ENCODE measurements at regions not wholly inside any gene's neighbourhood (a gene's known extent, or its start where the extent isn't known, plus 50 kb on each side); places are given as distances from the start of the nearest gene placed in this dataset.

DNA sequence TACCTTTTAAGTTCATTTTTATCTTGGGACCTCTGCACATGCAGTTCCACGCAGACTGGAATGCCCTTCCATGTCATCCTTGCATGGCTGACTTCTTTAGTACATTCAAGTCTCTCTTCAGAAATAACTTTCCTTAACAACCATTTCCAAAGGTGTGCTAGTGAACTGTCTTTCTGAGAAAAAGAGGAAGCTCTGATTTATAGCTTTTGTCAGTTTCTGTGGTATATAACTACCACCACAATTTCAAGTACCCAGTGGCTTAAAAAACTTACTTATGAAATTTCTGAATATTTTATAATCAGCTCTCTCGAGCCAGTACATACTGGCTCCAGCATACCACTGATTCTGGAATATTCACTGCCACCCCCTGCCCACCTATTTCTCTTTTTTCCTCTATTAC lies 1613.8 kb downstream of the MAT2B start:
- no peak for DNase-seq (ENCODE audit: low spot score)

GRCh38 chr5:165126598-165126997 lies 1621.2 kb downstream of the MAT2B start:
- DNase-seq (ENCODE audit: low spot score): no peak

- no peak for DNase-seq (ENCODE audit: low spot score)
Observed at GRCh38 chr5:165127941-165128340, 1622.5 kb downstream of the MAT2B start.

DNA sequence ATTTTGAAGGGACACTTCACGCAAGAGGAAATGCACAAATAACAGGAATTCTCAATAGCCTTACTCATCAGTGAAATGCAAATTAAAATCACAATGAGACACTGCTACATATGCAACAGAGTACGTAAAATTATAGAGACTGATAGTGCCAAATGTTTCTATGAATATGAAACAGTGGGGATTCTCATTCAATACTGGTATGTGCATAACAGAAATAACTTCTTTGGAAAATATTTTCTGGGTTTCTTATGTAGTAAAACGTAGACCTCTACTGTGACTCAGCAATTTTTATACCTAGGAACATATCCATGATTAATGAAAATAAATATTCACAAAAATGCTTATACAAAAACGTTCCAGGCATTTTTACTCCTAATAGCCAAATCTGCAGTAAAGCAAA lies 1625.2 kb downstream of the MAT2B start:
- no peak for DNase-seq (ENCODE audit: low spot score)

DNA sequence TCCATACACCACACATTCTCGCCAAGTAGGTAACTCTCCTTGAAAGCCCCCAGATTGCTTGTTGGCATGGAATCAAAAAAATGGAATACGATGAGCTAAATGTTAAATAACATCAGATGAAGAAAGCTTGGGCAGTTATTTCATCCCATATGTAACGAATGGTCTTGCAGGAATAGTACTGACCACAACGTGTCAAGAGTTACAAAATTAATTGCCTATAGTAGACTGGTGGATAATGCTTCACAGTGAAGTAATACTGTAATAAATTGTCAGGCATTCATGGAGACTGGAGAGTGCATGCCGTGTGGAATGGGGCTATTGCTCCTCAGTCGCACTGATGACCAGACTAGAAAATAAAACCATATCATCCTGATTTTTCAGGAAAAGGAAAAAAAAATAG lies 1628.7 kb downstream of the MAT2B start:
- DNase-seq (ENCODE audit: low spot score): no peak

- no peak for DNase-seq (ENCODE audit: low spot score)
Observed at GRCh38 chr5:165135565-165135964, 1630.1 kb downstream of the MAT2B start.

GRCh38 chr5:165137701-165138100 lies 1632.3 kb downstream of the MAT2B start:
- no peak for DNase-seq (ENCODE audit: low spot score)

DNA sequence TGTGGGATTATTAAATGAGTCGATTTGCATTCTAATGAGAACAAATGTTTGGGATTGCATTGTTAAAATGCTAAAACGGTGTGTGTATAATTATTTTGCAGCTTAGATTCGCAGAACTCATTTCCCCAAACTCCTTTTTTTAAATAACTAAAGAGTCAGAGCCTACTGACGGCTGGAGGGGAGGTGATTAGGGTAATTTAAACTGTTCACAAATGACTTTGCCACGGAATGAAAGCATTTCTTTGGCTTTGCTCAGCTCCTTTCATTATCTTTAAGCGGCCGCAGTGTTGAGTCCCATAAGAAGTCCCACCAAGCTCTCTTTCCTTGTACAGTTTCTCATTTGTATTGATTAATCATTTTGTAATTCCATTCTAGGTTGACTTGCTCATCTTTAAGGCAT lies 1632.8 kb downstream of the MAT2B start:
- no peak for DNase-seq (ENCODE audit: low spot score)

GRCh38 chr5:165139262-165139661 lies 1633.8 kb downstream of the MAT2B start:
- no peak for DNase-seq (ENCODE audit: low spot score)

- no peak for DNase-seq (ENCODE audit: low spot score)
Observed at GRCh38 chr5:165139721-165140120, 1634.3 kb downstream of the MAT2B start.

DNA sequence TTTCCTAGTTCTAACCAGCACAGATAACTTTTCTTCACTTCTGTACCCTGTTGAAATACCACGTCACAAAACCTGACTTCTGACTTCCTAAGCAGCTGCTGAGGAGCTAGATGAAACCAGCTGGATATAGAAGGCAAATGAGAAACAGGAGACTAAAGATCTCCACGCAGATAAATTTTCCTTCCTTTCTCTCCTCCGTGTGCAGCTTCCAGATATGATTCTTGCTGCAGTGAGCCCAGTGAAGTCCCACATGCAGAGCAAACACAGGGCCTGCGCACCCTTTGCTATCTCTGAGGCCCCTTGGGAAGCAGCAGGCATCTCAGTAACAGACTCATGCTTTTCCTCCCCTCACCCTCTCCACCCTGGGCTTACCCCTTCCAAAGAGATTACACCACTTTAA lies 1638.3 kb downstream of the MAT2B start:
- DNase-seq (ENCODE audit: low spot score): no peak

- no peak for DNase-seq (ENCODE audit: low spot score)
Observed at GRCh38 chr5:165149431-165149830, 1644.0 kb downstream of the MAT2B start.

DNA sequence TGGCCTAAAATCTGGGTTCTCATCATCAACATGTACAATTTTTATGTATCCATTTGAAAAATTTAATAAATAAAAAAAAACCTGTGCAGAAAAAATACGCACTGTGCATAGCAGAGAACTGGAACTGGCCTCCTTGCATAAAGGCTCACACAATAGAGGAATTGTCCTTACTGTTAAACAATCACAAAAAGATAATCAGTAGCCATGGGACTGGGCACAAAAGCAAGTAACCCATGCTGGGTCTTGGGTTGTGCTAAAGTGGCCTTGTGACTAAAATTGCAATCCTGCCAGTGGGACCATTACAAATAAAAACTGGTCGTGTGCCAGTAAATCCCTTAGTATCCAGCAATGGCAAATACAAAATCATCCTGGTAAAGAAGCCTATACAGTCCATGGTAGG lies 1646.6 kb downstream of the MAT2B start:
- DNase-seq (ENCODE audit: low spot score): no peak

DNA sequence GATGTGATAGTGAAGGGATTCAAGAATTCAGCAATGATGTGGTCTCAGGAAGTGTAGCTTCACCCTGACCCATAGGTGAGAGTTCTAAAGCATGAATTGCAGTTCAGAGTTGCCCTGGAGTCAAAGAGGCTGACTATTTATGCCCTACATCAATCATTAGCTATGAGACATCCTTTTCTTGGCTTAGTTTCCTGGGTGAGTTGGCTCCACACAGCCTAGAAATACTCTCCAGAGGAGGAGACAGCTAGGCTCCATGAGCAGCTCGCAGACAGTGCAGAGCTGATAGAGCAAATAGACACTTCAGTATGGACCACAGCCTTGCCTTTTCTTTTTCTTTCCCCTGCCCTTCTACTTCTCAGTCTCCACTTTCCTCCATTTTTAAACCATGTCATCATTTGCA lies 1651.8 kb downstream of the MAT2B start:
- DNase-seq (ENCODE audit: low spot score): no peak

- no peak for DNase-seq (ENCODE audit: low spot score)
Observed at GRCh38 chr5:165161204-165161603, 1655.8 kb downstream of the MAT2B start.

DNA sequence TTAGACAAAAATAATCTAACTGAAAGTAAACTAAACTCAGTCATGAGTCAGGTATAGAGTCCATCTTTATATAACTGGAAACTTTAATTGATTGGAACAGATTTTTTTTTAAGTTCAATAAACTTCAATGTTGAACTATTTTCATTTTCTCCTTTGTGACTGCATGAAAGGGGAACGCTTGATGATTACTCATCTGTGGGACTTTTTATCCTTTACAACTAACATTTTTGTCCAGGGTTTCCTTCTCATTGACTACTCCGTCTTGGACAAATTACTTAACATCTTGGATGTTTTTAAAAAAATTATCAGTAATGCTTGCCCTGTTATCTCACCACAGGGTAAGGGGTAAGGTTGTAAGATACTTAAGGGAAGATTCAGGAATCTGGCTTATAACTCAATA lies 1658.4 kb downstream of the MAT2B start:
- DNase-seq (ENCODE audit: low spot score): no peak

GRCh38 chr5:165173651-165174050 lies 1668.2 kb downstream of the MAT2B start:
- DNase-seq (ENCODE audit: low spot score): no peak

- DNase-seq (ENCODE audit: low spot score): no peak
Observed at GRCh38 chr5:165175041-165175440, 1669.6 kb downstream of the MAT2B start.

GRCh38 chr5:165184183-165184582 lies 1678.8 kb downstream of the MAT2B start:
- no peak for DNase-seq (ENCODE audit: low spot score)

- DNase-seq (ENCODE audit: low spot score): no peak
Observed at GRCh38 chr5:165185716-165186115, 1680.3 kb downstream of the MAT2B start.

DNA sequence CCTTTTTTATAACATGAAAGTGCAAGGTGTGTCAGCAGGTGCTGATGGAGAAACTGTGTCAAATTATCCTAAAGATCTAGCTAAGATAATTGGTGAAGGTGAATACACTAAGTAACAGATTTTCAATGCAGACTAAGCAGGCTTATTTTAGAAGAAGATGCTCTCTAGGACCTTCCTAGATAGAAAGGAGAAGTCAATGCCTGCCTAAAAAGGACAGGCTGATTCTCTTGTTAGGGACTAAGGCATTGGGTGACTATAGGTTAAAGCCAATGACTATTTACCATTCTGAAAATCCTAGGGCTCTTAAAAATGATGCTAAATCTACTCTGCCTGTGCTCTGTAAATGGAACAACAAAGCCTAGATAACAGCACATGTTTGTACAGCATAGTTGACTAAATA lies 1682.4 kb downstream of the MAT2B start:
- DNase-seq (ENCODE audit: low spot score): no peak

DNA sequence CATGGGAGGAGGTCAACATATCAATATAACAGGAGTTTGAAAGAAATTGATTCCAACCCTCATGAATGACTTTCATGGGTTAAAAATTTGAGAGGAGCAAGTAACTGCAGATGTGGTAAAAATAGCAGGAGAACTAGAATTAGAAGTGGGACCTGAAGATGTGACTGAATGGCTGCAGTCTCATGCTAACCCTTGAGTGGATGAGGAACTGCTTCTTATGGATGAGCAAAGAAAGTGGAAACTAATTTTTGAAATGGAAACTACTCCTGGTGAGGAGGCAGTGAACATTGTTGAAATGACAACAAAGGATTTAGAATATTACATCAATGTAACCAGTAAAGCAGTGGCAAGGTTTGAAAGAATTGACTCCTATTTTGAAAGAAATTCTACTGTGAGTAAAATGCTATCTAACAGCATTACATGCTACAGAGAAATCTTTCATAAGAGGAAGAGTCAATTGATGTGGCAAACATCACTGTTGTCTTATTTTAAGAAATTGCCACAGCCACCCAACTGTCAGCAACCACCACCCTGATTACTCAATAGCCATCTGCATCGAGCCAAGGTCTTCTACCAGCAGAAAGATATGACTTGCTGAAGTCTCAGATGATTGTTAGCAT lies 1683.2 kb downstream of the MAT2B start:
- no peak for DNase-seq (ENCODE audit: low spot score)

DNA sequence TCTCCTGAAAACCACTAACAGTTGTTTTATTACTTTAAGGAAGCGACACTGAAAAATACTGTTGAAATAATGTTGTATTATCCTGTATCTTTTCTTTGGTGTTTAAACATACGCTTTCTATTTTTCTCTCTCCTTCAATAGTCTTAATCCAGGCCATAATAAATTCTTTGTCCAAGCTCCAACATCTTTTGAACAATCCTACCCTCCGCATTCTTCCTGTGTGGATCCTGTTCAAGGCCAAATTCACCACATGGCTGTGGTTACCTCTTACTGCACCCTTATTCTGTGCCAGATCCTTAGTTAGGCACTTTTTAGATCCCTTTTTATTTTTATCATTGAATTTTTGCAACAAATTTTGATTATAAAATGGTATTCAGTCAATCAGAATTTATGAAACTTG lies 1691.5 kb downstream of the MAT2B start:
- DNase-seq (ENCODE audit: low spot score): no peak

- no peak for DNase-seq (ENCODE audit: low spot score)
Observed at GRCh38 chr5:165201369-165201768, 1696.0 kb downstream of the MAT2B start.

Measured in HuH-7.5 (cell line).